ENCODE measurements at regions not wholly inside any gene's neighbourhood (a gene's known extent, or its start where the extent isn't known, plus 50 kb on each side); places are given as distances from the start of the nearest gene placed in this dataset.
"Not testable (repeated sequence)": the region's sequence is repeated elsewhere in the genome, so short reads cannot be mapped to it uniquely, and the experiment has no call there.

GRCh38 chr13:109318945-109319590 is 467.3 kb downstream of the IRS2 start:
- no peak for DNase-seq (ENCODE audit: low read depth)

- DNase-seq (ENCODE audit: low read depth) = no peak
Observed at GRCh38 chr13:109315481-109315880, 470.9 kb downstream of the IRS2 start.

- DNase-seq (ENCODE audit: low read depth) = no peak
Observed at GRCh38 chr13:109314101-109314500, 472.3 kb downstream of the IRS2 start.

- DNase-seq (ENCODE audit: low read depth) = no peak
Observed at GRCh38 chr13:109312399-109312798, 474.0 kb downstream of the IRS2 start.

DNA sequence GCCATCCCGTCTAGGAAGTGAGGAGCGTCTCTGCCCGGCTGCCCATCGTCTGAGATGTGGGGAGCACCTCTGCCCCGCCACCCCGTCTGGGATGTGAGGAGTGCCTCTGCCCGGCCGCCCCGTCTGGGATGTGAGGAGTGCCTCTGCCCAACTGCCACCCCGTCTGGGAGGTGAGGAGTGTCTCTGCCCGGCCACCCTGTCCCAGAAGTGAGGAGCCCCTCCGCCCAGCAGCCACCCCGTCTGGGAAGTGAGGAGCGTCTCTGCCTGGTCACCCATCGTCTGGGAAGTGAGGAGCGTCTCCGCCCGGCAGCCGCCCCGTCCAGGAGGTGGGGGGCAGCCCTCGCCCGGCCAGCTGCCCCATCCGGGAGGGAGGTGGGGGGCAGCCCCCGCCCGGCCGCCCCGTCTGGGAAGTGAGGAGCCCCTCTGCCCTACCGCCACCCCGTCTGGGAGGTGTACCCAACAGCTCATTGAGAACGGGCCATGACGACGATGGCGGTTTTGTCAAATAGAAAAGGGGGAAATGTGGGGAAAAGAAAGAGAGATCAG is 474.9 kb downstream of the IRS2 start:
- not testable (repeated sequence) for DNase-seq (ENCODE audit: low read depth)

GRCh38 chr13:109309625-109310363 is 476.6 kb downstream of the IRS2 start:
- DNase-seq (ENCODE audit: low read depth) = no peak

DNA sequence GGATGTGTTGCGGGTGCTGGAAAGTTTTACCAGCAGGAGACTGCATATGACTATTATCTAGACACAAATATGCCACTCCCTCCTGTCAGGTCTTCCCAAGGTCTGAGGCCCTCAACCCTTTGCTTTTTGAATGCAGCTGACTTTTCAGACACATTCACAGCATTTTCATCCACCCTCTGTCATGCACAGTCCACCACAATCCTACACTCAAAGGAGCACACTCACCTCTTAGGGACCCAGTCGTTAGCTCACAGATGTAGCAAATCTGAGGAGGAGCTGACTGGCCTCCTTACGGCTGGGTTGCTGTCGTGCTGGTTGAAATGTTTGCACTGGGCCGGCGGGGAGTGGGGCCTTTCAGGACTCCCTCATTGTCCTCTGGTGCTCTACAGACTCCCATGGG is 479.4 kb downstream of the IRS2 start:
- no peak for DNase-seq (ENCODE audit: low read depth)

GRCh38 chr13:109301726-109302125 is 484.7 kb downstream of the IRS2 start:
- DNase-seq (ENCODE audit: low read depth) = no peak

DNA sequence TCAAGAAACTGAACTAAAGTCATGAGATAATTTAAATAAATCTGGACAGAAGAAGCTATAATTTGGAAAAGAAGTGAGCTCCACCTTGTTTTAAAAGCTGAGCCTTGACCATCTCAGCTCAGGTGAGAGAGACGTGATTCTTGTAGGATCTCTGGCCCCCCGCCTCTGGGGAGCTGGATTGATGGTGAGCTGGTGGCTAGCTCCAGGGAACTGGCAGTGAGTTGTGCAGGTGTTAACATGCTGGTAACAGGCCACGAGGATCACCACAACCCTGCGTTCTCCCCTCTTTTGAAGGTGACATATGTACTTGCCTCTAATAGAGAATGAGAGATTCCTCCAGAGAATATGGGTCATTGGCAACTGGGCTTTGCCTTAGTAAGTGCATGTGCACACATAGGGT is 485.1 kb downstream of the IRS2 start:
- no peak for DNase-seq (ENCODE audit: low read depth)

GRCh38 chr13:109297628-109298027 is 488.8 kb downstream of the IRS2 start:
- no peak for DNase-seq (ENCODE audit: low read depth)

- no peak for DNase-seq (ENCODE audit: low read depth)
Observed at GRCh38 chr13:109293166-109293565, 493.2 kb downstream of the IRS2 start.

DNA sequence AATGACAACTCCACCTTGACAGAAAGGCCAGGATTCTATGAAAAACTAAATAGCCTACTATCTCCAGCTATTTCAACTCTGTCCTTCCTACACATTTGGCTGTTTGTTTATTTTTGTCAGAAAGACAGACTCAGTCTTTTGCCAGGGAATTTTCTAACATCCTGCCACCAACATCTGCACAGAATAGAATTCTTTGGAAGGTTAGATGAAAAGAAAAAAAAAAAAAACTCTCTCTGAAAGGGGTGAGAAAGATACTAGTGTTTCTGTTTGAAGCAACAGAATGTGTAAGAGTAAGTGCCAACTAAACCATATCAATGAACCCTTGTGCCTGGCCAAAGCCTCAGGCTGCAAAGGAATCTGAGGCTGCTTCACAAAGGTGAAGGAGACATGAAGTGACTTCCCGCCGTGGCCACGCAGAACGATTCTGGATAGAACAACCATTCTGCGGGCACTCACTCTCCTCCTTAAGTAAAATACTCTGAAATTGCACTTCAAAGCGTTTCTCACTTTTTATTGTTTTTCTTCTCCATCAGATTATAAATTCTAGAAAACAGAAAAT is 498.2 kb downstream of the IRS2 start:
- DNase-seq (ENCODE audit: low read depth) = no peak

DNA sequence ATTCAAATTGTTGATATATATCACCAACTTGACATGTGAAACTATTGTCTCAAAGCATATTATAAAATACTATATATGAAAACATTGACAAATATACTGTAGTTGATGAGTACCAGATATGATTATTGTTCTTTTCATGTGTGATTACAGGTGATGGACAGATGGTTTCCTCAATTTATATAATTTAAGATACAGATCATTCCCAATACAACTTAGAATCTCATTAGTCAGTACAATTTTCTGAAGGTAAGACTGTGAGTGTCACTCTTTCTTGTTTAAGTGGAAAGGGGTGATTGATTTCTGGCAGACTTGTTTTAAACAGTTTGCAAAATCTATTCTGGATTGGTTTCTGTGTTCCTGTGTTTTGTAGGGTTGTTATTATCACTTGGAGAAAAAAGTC is 498.8 kb downstream of the IRS2 start:
- no peak for DNase-seq (ENCODE audit: low read depth)

DNA sequence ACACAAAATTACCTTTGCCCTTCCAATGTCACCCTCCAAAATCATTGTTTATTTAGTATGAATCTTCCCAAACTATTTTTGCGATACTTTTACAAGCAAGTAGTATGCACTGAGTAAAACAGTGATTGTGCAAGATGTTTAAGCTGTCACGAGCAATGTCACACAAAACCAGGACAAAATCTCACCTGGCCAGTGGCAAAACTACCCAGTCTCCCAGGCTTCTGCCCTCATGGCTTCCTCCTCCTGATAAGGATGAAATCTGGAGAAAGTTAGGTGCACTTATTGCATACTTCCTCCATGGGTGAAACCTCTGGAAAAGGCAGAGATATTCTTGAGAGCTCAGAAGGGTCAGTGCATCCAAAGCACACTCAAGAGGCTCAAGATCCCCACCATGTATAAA is 500.8 kb downstream of the IRS2 start:
- DNase-seq (ENCODE audit: low read depth) = no peak

DNA sequence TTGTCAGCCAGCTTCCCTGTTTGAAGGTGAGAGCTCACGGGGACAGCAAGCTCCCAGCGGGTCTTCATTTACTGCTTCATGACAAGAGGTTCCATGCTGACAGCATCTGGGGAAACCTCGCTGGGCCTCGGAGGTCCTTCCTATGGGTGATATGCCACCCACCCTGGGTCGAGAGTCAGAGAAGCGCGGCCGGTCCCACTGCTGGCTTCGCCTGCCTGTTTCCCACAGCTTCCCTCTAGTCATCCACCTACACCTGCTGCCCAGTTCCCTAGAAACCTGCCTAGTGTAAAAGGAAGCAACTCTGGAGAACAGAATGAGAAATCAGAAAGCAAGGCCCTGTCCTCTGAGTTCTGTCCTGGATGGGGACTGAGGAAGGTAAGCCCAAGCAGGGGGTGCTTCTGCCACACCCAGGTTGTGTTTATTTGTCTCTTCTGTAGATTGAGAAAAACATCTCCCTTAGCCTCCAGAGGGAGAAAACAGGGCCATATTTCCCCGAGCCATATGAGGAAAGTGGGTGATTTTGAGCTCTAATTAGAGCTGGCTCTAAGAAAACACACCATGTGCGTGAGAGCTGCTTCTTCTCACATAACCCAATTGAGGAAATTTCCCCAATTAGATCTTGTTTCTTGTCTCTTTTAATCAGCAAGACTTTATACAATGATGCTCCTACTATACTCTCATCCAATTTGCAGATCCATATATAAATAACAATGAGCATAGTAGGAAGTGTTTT is 504.3 kb downstream of the IRS2 start:
- no peak for DNase-seq (ENCODE audit: low read depth)

- DNase-seq (ENCODE audit: low read depth) = no peak
Observed at GRCh38 chr13:109281017-109281902, 505.1 kb downstream of the IRS2 start.

- DNase-seq (ENCODE audit: low read depth) = no peak
Observed at GRCh38 chr13:109276261-109276660, 510.1 kb downstream of the IRS2 start.

- no peak for DNase-seq (ENCODE audit: low read depth)
Observed at GRCh38 chr13:109275852-109276251, 510.5 kb downstream of the IRS2 start.

DNA sequence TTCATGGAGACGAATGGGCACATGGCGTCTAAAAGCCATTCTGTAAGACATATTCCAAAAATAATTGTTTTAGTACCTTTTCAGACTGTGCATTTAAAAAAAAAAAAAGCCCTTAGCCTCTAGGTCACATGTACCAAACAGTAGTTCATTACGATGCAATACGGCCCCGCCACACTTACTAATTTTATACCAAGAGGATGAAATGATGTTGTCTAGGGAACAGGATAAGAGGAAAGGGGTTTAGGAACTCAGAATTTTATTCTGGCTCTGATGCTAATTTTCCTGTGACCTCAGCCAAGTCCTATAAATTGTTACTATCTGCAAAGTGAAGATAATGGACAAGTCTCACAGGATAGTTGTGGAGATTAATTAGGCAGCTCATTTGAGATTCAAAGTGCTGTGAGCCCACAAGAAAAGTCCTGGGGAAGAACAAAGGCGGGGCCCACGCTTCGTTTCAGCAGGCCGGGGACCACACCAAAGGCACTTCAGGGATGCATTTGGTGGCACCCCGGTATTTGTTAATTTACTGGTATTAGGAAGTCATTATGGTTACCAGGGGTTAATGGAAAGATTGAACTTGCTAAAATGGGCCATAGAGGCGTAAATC is 511.1 kb downstream of the IRS2 start:
- no peak for DNase-seq (ENCODE audit: low read depth)

- no peak for DNase-seq (ENCODE audit: low read depth)
Observed at GRCh38 chr13:109274188-109274821, 512.1 kb downstream of the IRS2 start.

- no peak for DNase-seq (ENCODE audit: low read depth)
Observed at GRCh38 chr13:109273326-109273751, 513.0 kb downstream of the IRS2 start.
